ENCODE measurements at regions not wholly inside any gene's neighbourhood (a gene's known extent, or its start where the extent isn't known, plus 50 kb on each side); places are given as distances from the start of the nearest gene placed in this dataset.

DNA sequence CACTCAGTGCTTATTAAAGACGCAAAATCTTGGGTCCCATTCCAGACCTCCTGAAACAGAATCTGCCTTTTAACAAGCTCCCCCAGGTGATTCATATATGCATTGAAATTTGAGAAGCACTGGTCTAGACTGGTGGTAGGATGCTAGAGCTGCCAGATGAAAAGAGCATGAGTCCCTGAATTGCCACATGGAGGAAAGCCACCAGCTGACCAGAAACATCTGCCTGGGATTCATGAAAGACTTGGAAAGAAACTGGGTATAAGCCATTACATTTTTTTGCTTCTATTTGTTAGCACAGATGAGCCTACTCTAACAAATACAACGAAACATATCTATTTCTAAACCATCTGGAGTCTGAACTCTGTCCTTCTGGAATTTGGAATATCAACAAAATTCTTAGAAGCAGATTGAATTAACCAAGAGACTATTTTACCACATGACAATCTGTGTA, 228.9 kb downstream of the RBM43 start:
- Histone ChIP-seq H3K27me3 (no peaks in the 10 kb centered on the region), H3K4me1 (no peaks in the 10 kb centered on the region), H3K36me3 (no peaks in the 10 kb centered on the region), H3K4me3 (no peak overlapping the region), H3K27ac (no peak overlapping the region), H3K9me3 (no peaks in the 10 kb centered on the region)
- TF ChIP-seq CTCF (IDR thresholded peaks at IDR 0.05) = no peak
- ATAC-seq = no peak
- intact Hi-C loops (cut with DNase I) = no loop called here
- DNase-seq = no peak

DNA sequence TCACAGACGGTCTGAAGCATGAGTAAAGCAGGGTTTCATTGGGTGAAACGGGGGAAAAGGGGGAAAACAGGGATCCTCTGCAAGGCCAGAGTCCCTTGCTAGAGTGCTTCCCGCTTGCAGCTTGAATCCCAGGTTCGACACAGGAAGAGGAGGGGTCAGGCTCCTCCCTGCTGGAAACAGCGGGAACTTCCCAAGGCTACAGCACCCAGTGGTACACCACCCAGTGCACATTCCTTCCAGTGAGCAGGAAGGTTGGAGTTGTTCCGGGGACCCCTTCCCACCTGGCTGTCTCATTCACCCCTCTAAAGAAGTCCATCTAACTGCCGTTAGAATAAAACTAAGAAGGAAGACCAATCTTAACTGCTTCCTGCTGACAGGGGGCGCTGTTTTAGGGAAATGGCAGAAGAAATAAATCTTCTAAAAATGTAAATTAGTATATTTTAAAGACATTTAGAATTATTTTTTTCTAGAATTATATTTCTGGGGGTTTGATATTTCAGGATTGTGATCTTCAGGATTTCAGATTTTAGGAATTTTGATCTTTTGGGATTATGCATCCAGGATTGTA, 230.9 kb downstream of the RBM43 start:
- Histone ChIP-seq H3K27me3 (no peaks in the 10 kb centered on the region), H3K27ac (no peak overlapping the region), H3K9me3 (no peaks in the 10 kb centered on the region), H3K36me3 (no peaks in the 10 kb centered on the region), H3K4me1 (peaks cover 4% of the 10 kb centered on the region), H3K4me3 (no peak overlapping the region)
- intact Hi-C loops (cut with DNase I) = no loop called here
- no peak for TF ChIP-seq CTCF (IDR thresholded peaks at IDR 0.05)
- DNase-seq = no peak
- ATAC-seq = no peak

DNA sequence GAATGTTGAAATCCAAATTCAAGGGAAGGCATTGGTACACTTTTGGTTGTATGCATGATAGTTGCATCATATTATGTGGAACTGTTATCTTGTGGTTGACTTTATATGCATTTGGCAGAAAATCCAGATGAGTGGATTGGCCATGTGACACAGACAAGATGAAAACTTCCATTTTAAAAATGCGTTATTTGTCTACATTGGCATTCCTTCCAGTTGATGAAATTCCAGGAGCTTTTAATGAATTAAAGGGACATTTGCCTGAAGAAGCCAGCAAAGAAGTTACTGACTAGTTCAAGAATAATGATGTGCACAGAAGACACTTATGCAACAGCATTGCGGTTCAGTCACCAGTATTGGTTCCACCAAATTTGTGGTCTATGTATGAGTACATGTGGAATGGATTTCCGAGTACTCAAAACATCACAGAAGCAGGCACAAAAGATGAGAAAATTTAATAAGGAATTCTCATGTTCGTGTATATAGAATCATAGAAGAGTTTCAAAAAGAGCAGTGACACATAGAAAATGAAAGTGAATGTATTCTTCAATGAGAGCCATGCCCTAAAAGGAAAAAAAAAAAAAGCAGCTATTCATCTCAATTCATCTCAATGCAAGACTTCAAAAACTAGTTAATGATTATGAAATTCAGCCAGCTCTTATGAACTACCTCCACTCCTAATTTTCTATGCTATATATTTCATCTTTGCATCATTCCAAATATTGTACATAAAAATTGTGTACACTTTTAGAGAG, 232.1 kb downstream of the RBM43 start:
- no peak for DNase-seq
- Histone ChIP-seq H3K4me3 (no peak overlapping the region), H3K27me3 (no peaks in the 10 kb centered on the region), H3K27ac (no peak overlapping the region), H3K9me3 (no peaks in the 10 kb centered on the region), H3K4me1 (peaks cover 4% of the 10 kb centered on the region), H3K36me3 (no peaks in the 10 kb centered on the region)
- ATAC-seq = no peak
- TF ChIP-seq CTCF (IDR thresholded peaks at IDR 0.05) = no peak
- intact Hi-C loops (cut with DNase I) = no loop called here

DNA sequence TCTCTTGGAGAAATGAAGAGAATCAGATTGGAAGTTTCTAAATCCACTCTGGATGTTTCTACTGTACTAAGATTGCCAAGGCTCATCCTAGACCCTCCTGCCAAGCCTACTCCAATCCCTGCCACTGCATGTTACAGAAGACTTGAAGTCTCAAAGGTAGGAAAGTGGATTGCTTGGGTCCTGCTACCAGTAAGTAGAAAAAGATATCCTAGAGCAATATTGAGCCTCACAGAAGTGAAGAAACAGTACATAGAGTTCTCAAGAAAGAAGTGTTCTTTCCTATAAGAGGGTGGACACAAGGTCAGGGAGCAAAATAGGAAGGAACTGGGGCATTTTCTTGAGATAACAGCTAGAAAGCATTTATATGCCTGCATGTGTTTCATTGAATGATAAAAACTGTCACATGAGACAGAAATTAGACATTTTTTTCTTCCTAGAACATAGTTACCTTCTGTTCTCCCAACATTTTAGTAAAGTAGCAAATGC, 232.9 kb downstream of the RBM43 start:
- DNase-seq = no peak
- H3K27ac ChIP-seq = no peak overlapping the region
- H3K27me3 ChIP-seq = no peaks in the 10 kb centered on the region
- no peak overlapping the region for H3K4me3 ChIP-seq
- peaks cover 4% of the 10 kb centered on the region for H3K4me1 ChIP-seq
- H3K9me3 ChIP-seq = no peaks in the 10 kb centered on the region
- ATAC-seq = no peak
- TF ChIP-seq CTCF (IDR thresholded peaks at IDR 0.05) = no peak
- intact Hi-C loops (cut with DNase I) = no loop called here
- no peaks in the 10 kb centered on the region for H3K36me3 ChIP-seq

DNA sequence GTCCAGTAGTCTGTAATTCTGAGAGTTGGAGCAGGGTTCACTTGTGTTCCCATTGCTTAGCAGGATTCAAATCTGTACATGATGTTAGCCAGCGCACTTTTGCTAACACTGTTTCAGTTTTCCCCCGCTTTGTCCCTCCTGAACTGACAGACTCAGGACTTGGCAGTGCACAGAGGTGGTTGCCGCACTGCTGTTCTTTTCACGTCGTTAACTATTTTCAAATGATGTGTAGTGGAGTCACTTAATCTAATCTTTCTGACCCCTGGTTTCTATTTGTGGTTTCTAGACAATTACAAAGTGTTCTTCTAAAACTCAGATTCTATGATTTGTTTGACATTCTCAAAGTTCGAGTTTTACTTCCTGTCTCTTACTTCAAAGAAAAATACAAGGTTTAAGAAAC, 234.5 kb downstream of the RBM43 start:
- intact Hi-C loops (cut with DNase I) = no loop called here
- DNase-seq = no peak
- TF ChIP-seq CTCF (IDR thresholded peaks at IDR 0.05) = no peak

More for the DNA sequence above, 234.5 kb downstream of the RBM43 start:
- ATAC-seq = peak; percentile 46
- H3K27ac ChIP-seq = no peak overlapping the region
- no peaks in the 10 kb centered on the region for H3K27me3 ChIP-seq
- H3K9me3 ChIP-seq = no peaks in the 10 kb centered on the region
- peaks cover 4% of the 10 kb centered on the region for H3K4me1 ChIP-seq
- H3K36me3 ChIP-seq = no peaks in the 10 kb centered on the region
- H3K4me3 ChIP-seq = no peak overlapping the region

All from upper lobe of right lung (tissue), 1 donor.